SH-SY5Y (cell line): ENCODE measurements at regions not wholly inside any gene's neighbourhood (a gene's known extent, or its start where the extent isn't known, plus 50 kb on each side); places are given as distances from the start of the nearest gene placed in this dataset.

Experiments
- GATA2 ChIP-seq: IDR thresholded peaks from 2 replicates; pipeline ENCODE4 v1.6.1; 2011; ENCODE audit warnings: mild to moderate bottlenecking, low read depth, low read length
- GATA3 ChIP-seq: IDR thresholded peaks from 2 replicates; pipeline ENCODE4 v1.6.1; 2011; ENCODE audit warnings: low read depth, mild to moderate bottlenecking, low read length, moderate library complexity

DNA sequence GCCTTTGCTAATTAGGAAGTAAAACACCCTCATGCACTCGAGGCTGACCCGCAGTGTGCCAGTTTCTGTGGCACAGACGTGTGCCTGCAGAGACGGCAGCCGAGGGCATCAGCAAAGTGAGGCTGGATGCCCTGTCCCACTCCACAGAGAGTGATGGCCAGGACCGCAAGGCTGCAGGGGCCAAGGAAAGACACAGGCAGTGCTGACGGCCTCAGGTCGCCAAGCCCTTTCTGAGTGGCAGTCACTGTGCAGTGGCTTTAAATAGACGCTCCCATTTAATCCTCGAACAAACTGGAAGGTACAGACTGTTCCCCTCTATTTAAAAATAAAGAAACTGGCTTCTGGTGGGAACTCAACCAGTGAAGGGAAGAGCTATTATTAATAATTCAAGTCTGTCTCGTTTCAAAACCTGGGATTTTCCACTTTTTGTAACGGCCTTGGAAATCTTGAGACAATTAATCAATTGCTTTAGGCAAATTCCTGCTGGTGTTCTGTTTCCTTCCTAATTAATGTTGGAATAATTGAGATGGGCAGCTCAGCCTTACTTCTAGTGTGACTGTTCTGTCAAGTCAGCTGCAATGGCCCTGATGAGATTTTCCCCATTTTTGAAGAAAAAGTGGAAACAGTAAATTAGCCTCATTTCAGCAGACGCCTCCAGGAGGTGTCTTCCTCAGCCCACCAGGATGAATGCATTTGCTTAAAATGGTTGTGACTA lies 644.6 kb upstream of the RAB6C start:
- TF ChIP-seq GATA2, result no peak
- TF ChIP-seq GATA3, result no peak
